GM12891 (cell line): ENCODE measurements at regions not wholly inside any gene's neighbourhood (a gene's known extent, or its start where the extent isn't known, plus 50 kb on each side); places are given as distances from the start of the nearest gene placed in this dataset.

ENCODE experiments used
- DNase-seq: peaks from one replicate; pipeline ENCODE4 v3.0.0; 2011; ENCODE audit warnings: low spot score; ENCODE audit not compliant: insufficient read length
- FAIRE-seq: peaks from 2 replicates; lab custom pipeline; 2011; peaks lifted over from hg19 to GRCh38; lab: Jason Lieb, UNC
- PAX5 ChIP-seq: IDR thresholded peaks from 2 replicates; pipeline ENCODE4 v1.6.1; 2011; ENCODE audit warnings: low read length, moderate library complexity, mild to moderate bottlenecking; ENCODE audit not compliant: insufficient read depth, severe bottlenecking
- POLR2A ChIP-seq: IDR thresholded peaks from 2 replicates; pipeline ENCODE4 v1.6.1; 2011; ENCODE audit warnings: low read depth, low read length, control low read depth
- POLR2AphosphoS5 ChIP-seq: IDR thresholded peaks from 2 replicates; pipeline ENCODE4 v1.6.1; 2011; ENCODE audit warnings: low read depth, low read length, control low read depth
- POU2F2 ChIP-seq: IDR thresholded peaks from 2 replicates; pipeline ENCODE4 v1.6.1; 2011; ENCODE audit warnings: low read depth, mild to moderate bottlenecking, control low read depth, low read length, moderate library complexity
- SPI1 ChIP-seq: IDR thresholded peaks from 2 replicates; pipeline ENCODE4 v1.6.1; 2011; ENCODE audit warnings: low read depth, low read length, control low read depth
- TAF1 ChIP-seq: IDR thresholded peaks from 2 replicates; pipeline ENCODE4 v1.6.1; 2011; ENCODE audit warnings: low read depth, low read length, control low read depth

DNA sequence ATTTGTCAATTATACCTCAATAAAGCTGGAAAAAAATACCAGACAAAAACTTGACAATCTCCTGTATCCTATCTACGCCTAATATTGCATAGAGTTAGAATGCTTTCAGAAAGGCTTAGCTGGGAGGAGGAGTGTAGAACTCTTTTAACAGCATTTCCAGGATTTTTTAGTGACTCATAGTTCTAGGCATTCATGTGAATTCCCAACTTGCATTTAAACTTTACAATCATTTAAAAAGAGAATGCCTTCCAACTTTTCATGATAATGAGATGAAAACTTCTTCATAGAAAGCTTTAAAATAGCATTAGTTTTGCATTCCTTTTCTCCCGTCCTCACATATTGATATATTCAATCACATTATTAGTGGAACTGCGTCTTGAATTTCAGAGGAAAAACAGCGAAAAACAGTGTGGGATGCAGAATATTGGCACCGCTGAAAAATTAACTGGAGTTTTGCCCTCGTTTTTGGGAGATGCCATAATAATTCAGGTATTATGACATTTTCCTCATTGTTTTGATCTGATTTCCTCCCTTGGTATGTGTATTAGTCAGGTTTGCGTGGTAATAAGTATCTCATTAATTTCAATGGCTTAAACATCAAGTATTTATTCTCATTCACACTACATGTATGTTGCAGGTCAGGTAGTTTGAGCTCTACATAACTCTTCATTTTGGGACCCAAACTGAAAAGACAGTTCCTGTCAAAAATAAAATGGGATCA is 293.2 kb upstream of the FIGN start:
- FAIRE-seq, result no peak
- no peak for DNase-seq
- TF ChIP-seq POLR2AphosphoS5 (no peak), SPI1 (no peak), PAX5 (no peak), POLR2A (no peak), TAF1 (no peak), POU2F2 (no peak)

DNA sequence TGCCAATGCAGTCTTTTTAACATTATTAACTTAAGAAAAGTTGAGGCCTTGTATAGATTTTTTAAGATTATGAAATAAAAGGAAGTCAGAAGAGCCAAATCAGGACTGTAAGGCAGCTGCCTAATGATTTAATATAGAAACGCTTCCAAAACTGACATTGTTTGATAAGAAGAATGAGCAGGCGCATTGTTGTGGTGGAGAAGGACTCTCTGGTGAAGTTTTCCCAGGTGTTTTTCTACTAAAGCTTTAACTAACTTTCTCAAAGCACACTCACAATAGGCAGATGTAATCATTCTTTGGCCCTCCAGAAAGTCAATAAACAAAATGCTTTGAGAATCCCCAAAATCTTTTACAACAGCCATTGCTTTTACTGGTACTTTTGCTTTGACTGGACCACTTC is 288.6 kb upstream of the FIGN start:
- no peak for DNase-seq
- TF ChIP-seq PAX5 (no peak), POLR2A (no peak), POLR2AphosphoS5 (no peak), SPI1 (no peak), POU2F2 (no peak), TAF1 (no peak)
- FAIRE-seq, result no peak

DNA sequence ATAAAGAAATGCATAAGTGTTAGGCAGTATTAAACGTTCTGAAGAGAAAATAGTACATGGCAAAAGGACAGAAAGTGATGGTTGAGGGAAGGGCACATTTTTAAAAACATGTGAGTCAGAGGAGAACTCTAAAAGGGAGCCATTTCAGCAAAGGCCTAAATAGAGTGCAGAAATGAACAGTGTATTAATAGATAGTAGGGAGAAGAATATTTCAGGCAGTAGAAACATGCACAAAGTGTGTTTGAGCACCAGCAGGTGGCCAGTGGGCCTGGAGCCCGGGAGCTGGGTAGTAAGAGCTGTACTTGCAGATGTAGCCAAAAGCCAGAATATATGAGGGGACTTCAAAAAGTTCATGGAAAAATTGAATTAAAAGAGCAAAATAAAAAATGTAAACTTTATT is 288.1 kb upstream of the FIGN start:
- DNase-seq, result no peak
- TF ChIP-seq POLR2A (no peak), PAX5 (no peak), TAF1 (no peak), POLR2AphosphoS5 (no peak), SPI1 (no peak), POU2F2 (no peak)
- FAIRE-seq, result no peak

DNA sequence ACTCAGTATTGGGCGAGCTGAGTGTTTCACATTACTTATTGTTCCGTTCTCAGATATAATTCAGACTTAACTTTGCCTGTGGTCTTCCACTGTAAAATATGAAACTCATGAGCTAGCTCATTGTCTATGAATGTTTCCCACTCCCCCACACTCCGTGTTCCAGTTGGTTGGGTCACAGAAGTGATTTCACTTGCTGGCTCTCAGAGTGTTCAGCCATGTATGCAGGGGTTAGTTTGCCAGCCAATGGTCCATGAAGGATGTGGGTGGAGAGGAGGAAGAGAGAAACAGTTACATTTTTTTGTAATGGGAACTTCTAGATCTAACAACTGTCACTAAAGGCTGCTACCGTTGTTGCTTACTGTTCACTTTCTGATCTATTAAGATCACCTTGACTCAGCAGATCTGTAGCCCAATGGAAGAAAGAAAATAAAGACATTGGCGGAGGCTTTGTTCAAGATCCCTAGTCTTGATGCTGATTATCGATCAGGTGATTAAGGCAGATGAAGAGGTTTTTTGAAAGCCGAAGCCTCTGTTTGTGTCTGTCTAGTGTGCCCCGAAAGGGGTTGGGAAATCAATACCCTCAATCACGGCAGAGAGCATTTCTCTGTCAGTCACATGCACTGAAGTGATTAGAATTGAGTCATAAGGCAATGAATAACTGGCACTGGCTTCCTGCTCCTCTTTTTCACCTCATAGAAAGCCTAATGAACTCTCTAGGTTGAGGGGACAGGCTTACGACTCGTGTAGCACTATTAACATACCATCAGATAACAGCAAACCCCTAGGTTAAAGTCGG is 279.7 kb upstream of the FIGN start:
- TF ChIP-seq PAX5, result peak; percentile 94
- TF ChIP-seq POLR2A, result no peak
- TF ChIP-seq SPI1, result peak; percentile 57
- TF ChIP-seq TAF1, result no peak
- TF ChIP-seq POLR2AphosphoS5, result no peak
- peak; percentile 55; the same call in 1 of the 2 replicates for TF ChIP-seq POU2F2
- FAIRE-seq (peak; percentile 71), DNase-seq (peak; percentile 1)

DNA sequence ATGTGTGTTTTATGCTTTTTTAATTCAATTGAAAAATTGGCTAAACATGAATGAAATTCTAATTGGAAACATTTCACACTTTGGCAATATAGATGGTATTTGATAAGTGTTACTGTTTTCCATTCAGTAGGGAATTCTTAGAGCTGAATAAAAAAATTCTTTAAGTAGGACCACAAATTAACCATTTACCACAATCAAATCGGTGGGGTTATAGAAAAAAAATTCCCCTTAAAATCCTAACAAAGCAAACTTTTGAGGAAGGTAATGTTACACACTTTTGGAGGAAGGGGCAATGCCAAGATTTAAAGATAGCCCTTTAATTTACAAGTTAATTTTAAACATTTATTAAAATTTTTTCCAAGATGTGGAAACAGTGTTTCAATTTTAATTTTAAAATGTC is 279.0 kb upstream of the FIGN start:
- no peak for TF ChIP-seq POLR2A
- TF ChIP-seq POLR2AphosphoS5, result no peak
- no peak for TF ChIP-seq PAX5
- TF ChIP-seq POU2F2, result no peak
- no peak for TF ChIP-seq TAF1
- no peak for FAIRE-seq
- DNase-seq, result no peak

DNA sequence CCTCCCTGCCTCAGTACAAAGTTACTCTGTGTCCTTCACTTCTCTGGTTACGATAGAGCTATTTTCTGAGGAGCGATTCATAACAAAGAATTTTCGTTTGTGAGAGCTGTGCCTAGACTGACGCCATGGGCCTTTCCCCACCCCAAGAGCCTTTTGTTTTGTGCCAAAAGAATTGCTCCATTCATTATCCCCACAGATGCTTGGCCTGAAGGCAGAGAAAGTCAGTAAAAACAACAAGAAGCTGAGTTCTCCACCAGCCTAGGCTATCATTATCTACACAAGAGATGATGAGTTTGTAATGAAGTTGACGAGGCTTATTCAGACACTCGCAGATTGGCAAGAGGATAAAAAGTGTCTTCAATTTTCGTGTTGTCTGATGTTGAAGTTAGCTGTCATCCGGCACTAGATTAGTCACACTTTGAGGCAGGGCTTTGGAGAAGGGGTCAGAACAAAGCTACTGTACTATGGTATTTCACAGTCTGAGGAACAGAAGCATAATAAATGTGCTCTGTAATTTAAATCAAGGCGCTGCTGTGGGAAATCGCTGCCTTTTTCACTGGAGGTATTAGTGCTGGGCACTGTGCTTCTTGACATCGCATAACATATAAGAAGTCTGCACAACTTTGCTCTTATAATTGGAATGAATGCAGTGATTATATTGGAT is 278.4 kb upstream of the FIGN start:
- no peak for FAIRE-seq
- no peak for DNase-seq
- TF ChIP-seq PAX5, result no peak
- no peak for TF ChIP-seq POLR2AphosphoS5
- TF ChIP-seq SPI1, result no peak
- no peak for TF ChIP-seq POLR2A
- TF ChIP-seq POU2F2, result no peak
- TF ChIP-seq TAF1, result no peak

DNA sequence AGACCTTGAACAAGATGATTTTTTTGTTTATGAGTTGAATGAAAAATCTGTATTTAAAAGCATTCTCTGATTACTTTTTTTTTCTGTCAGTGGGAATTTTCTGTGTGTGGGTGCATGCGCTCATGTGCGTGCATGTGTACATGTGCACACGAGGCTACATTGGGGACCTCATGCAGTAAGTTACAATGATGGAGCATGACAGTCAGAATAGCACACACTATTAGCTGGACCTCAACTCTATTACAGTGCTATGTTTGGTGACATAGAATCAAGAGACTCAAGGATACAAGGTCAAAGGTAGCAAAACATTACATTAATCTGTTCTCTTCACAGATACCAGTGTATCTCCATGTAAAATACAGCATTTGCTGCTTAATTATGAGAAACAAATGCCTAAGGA is 276.8 kb upstream of the FIGN start:
- no peak for DNase-seq
- no peak for TF ChIP-seq POLR2AphosphoS5
- TF ChIP-seq POU2F2, result no peak
- no peak for TF ChIP-seq PAX5
- TF ChIP-seq TAF1, result no peak
- TF ChIP-seq POLR2A, result no peak
- no peak for TF ChIP-seq SPI1
- no peak for FAIRE-seq

DNA sequence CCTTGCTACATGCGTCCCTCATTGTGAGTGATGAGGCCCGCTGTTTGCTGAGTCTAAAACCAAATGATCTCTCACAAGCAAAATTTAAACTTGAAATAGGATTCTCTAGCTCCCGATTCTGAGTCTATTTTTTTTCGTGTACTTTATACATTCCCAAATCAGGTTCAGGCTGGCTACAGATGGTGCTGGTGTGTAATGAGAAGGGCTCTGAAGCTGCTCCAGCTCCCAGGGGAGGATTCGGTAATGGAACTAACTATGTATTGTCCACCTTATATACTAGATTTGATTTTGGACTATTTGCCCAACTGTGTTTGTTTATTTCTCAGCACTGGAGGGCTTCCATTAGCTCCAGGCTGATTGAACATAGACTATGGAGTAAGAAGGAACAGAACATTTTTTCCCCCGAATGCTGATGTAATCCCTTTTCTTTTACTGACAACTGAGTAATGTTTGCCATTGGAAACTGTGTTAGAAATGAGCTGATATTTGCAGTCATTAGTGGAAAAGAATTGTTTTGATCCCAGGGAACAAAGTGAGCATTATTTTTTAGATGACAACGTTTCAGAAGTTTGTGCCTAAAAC is 274.0 kb upstream of the FIGN start:
- DNase-seq (no peak), FAIRE-seq (no peak)
- TF ChIP-seq POLR2AphosphoS5, result no peak

DNA sequence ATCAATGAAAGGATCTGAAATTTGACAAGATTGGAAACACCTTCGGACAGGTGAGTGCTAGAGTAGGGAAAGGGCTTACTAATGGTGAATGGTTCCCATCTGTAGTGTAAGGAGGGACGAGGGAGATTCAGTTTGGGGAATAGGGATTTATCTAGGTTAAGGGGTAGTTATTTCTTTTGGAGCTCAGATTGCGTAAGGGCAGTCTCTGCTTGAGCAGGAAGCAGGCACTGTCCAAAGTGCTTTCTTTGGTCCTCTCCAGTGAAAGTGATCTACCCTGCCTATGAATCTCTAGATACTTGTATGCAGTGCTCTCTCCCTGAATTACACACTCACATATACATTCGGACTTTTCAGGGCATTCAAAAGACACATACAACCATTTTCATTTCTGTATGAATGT is 272.9 kb upstream of the FIGN start:
- no peak for DNase-seq
- TF ChIP-seq POLR2A, result no peak
- no peak for TF ChIP-seq SPI1
- TF ChIP-seq POU2F2, result no peak
- no peak for TF ChIP-seq PAX5
- no peak for TF ChIP-seq TAF1
- no peak for TF ChIP-seq POLR2AphosphoS5
- no peak for FAIRE-seq
